ENCODE measurements at regions not wholly inside any gene's neighbourhood (a gene's known extent, or its start where the extent isn't known, plus 50 kb on each side); places are given as distances from the start of the nearest gene placed in this dataset.

DNA sequence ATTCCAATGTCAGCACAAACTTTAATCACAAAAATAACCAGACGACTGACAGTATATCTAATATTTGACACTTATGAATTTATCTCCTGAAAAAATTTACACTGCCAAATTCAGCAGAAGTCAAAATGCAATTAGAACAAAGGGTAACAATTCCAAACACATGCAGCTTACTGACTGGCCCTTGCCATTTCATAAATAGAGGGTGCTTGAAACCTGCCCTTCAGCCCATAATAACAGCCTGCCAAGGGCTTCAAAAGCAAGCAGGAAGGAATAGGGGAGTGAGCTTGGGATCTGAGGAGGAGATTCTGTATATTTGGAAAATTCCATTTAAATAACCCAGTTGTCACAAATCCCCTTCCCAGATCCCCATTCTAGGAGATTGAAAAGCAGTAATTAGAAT lies 66.1 kb upstream of the IQCM start:
- TF ChIP-seq ZFP36 (IDR thresholded peaks at IDR 0.05; ENCODE audit: low read depth, low read length, partially characterized antibody) (no peak), CBFA2T3 (IDR thresholded peaks at IDR 0.05) (no peak), RBM22 (IDR thresholded peaks at IDR 0.05; ENCODE audit: low read depth, low read length, poor library complexity, severe bottlenecking) (no peak), JUND (IDR thresholded peaks at IDR 0.05; ENCODE audit: borderline replicate concordance, low read depth, low read length) (no peak), JUND (tag; IDR thresholded peaks at IDR 0.05; ENCODE audit: borderline replicate concordance, low read depth, low read length) (no peak), RFX1 (IDR thresholded peaks at IDR 0.05) (no peak), POLR3G (IDR thresholded peaks at IDR 0.05; ENCODE audit: extremely low read depth, insufficient read length, insufficient replicate concordance) (no peak), KDM1A (IDR thresholded peaks at IDR 0.05) (no peak), CC2D1A (IDR thresholded peaks at IDR 0.05) (no peak), SAFB2 (IDR thresholded peaks at IDR 0.05; ENCODE audit: borderline replicate concordance, low read depth, low read length, severe bottlenecking) (no peak), POU5F1 (IDR thresholded peaks at IDR 0.05; ENCODE audit: borderline replicate concordance, low read depth, low read length, partially characterized antibody) (no peak), ZNF717 (CRISPR knock-in tag; IDR thresholded peaks at IDR 0.05) (no peak)
- TF ChIP-seq, protein P1, sequence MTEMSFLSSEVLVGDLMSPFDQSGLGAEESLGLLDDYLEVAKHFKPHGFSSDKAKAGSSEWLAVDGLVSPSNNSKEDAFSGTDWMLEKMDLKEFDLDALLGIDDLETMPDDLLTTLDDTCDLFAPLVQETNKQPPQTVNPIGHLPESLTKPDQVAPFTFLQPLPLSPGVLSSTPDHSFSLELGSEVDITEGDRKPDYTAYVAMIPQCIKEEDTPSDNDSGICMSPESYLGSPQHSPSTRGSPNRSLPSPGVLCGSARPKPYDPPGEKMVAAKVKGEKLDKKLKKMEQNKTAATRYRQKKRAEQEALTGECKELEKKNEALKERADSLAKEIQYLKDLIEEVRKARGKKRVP (CRISPR knock-in tag; IDR thresholded peaks at IDR 0.05): no peak
- TF ChIP-seq, protein P2, sequence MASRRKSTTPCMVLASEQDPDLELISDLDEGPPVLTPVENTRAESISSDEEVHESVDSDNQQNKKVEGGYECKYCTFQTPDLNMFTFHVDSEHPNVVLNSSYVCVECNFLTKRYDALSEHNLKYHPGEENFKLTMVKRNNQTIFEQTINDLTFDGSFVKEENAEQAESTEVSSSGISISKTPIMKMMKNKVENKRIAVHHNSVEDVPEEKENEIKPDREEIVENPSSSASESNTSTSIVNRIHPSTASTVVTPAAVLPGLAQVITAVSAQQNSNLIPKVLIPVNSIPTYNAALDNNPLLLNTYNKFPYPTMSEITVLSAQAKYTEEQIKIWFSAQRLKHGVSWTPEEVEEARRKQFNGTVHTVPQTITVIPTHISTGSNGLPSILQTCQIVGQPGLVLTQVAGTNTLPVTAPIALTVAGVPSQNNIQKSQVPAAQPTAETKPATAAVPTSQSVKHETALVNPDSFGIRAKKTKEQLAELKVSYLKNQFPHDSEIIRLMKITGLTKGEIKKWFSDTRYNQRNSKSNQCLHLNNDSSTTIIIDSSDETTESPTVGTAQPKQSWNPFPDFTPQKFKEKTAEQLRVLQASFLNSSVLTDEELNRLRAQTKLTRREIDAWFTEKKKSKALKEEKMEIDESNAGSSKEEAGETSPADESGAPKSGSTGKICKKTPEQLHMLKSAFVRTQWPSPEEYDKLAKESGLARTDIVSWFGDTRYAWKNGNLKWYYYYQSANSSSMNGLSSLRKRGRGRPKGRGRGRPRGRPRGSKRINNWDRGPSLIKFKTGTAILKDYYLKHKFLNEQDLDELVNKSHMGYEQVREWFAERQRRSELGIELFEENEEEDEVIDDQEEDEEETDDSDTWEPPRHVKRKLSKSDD (conservative IDR thresholded peaks at IDR 0.05; ENCODE audit: low read length): no peak
- TF ChIP-seq, protein P3, sequence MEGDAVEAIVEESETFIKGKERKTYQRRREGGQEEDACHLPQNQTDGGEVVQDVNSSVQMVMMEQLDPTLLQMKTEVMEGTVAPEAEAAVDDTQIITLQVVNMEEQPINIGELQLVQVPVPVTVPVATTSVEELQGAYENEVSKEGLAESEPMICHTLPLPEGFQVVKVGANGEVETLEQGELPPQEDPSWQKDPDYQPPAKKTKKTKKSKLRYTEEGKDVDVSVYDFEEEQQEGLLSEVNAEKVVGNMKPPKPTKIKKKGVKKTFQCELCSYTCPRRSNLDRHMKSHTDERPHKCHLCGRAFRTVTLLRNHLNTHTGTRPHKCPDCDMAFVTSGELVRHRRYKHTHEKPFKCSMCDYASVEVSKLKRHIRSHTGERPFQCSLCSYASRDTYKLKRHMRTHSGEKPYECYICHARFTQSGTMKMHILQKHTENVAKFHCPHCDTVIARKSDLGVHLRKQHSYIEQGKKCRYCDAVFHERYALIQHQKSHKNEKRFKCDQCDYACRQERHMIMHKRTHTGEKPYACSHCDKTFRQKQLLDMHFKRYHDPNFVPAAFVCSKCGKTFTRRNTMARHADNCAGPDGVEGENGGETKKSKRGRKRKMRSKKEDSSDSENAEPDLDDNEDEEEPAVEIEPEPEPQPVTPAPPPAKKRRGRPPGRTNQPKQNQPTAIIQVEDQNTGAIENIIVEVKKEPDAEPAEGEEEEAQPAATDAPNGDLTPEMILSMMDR (IDR thresholded peaks at IDR 0.05 in 2 of 3, conservative IDR thresholded peaks at IDR 0.05 in 1 of 3; ENCODE audit: insufficient read depth in 2 of 3, low read depth in 1 of 3, low read length in 3 of 3): no peak

All from K562 (cell line).